Heart right ventricle (tissue), 16 donors: ENCODE measurements at regions not wholly inside any gene's neighbourhood (a gene's known extent, or its start where the extent isn't known, plus 50 kb on each side); places are given as distances from the start of the nearest gene placed in this dataset.
"Not testable (repeated sequence)": the region's sequence is repeated elsewhere in the genome, so short reads cannot be mapped to it uniquely, and the experiment has no call there.

Source experiments
- ATAC-seq, 8 donors: fragments of 200-7000 bp; cut with Tn5 transposase; one replicate each; pipeline ENCODE4 v1.9.1; 2020; ENCODE audit warnings: mild to moderate bottlenecking in 8 of 8, moderate library complexity in 8 of 8, moderate number of reproducible peaks in 1 of 8
- DNase-seq, 2 donors: peaks; one replicate each; pipeline ENCODE4 v3.0.0-alpha.2; 2020
- H3K27ac ChIP-seq, 10 donors: fragments of 200-600 bp; sonication (generic) in 2 of 10; one replicate each; pipeline versions ENCODE4 v1.5.0 to v1.8.0; 2020 to 2022; ENCODE audit warnings: mild to moderate bottlenecking in 3 of 10
- H3K27me3 ChIP-seq, 7 donors: fragments of 200-600 bp; one replicate each; pipeline ENCODE4 v1.8.0; 2021 to 2022; ENCODE audit warnings: mild to moderate bottlenecking in 2 of 7
- H3K36me3 ChIP-seq, 9 donors: fragments of 200-600 bp; sonication (generic) in 1 of 9; one replicate each; pipeline versions ENCODE4 v1.5.0 to v1.8.0; 2020 to 2022; ENCODE audit warnings: mild to moderate bottlenecking in 2 of 9
- H3K4me1 ChIP-seq, 9 donors: fragments of 200-600 bp; sonication (generic) in 1 of 9; one replicate each; pipeline versions ENCODE4 v1.5.0 to v1.8.0; 2020 to 2022; ENCODE audit warnings: mild to moderate bottlenecking in 4 of 9
- H3K4me3 ChIP-seq, 10 donors: fragments of 200-600 bp; sonication (generic) in 2 of 10; one replicate each; pipeline versions ENCODE4 v1.5.0 to v1.8.0; 2020 to 2022; ENCODE audit warnings: mild to moderate bottlenecking in 7 of 10, moderate library complexity in 2 of 10
- H3K9me3 ChIP-seq, 11 donors: fragments of 200-600 bp in 10 of 11; sonication (generic) in 2 of 11; one replicate each; pipeline versions ENCODE4 v1.5.0 to v1.8.0; 2013 to 2022; ENCODE audit warnings: mild to moderate bottlenecking in 2 of 11, control low read depth in 1 of 11, moderate library complexity in 1 of 11
- CTCF ChIP-seq, 9 donors: fragments of 200-600 bp; sonication (generic) in 2 of 9; IDR thresholded peaks; one replicate each; pipeline versions ENCODE4 v1.5.0 to v1.8.0; 2021 to 2022; ENCODE audit warnings: antibody characterized with exemption in 9 of 9, mild to moderate bottlenecking in 5 of 9, moderate library complexity in 1 of 9
- WGBS, 2 donors: extraction: QIAGEN DNeasy Blood & Tissue Kit; methylation state at CpG; one replicate each; pipeline ENCODE4 v1.1.7; 2013; ENCODE audit warnings: inconsistent platforms in 1 of 2; 5-methylcytosine and 5-hydroxymethylcytosine counted together
- intact Hi-C, 10 donors: fragments of 100-400 bp; cut with DNase I; formaldehyde crosslinking; loops; one replicate each; pipeline versions ENCODE4 v1.11.1 to v1.14.2; 2022
- donor health status: Arrhythmogenic right ventricular cardiomyopathy.
- donor health status: ischemic (EF 13 %, LVEDD 7.1; RV severe dilation, severe dysfunction).
- donor health status: healthy with polysubstance abuse.
- donor health status: DM: no; HTN: yes; CAD: no.
- donor health status: DM: no; HTN: no; CAD: no.
- donor health status: ischemic (EF 25% LVEDD 6.9; RV normal size, moderate dysfunction).
- donor health status: ischemic (EF 25% LVEDD 5.7; RV mildly dilated, moderate dysfunction).
- donor health status: healthy.
- donor health status: DM: yes; HTN: yes; CAD: no.
- donor health status: Ischemic cardiomyopathy.
- donor health status: ischemic (EF 35%, LVEDD 5.7; RV mildly dilated, moderate dysfunction).
- donor health status: nonischemic (EF 11% LVEDD 7.7; RV severe dilation, severe dysfunction).
- donor health status: DM: yes; HTN: yes; CAD: no.
- donor health status: PGD.
- donor health status: ischemic (EF 29% LVEDD 5.4; RV normal size, mild dysfunction).
- donor health status: nonischemic (EF 23%, LVEDD 6.1; RV moderate dilation, normal function).

- no peaks in the 10 kb centered on the region for H3K9me3 ChIP-seq
- peaks cover 0 to 5% (median 0%) of the 10 kb centered on the region in 7 donors for H3K27me3 ChIP-seq
- DNase-seq = no peak
- H3K4me1 ChIP-seq = no peaks in the 10 kb centered on the region
- intact Hi-C loops = no loop called here
- no peak overlapping the region for H3K4me3 ChIP-seq
- ATAC-seq = no peak
- no peak for TF ChIP-seq CTCF (IDR thresholded peaks at IDR 0.05)
- H3K27ac ChIP-seq = no peak overlapping the region
- 76 to 88% methylated on average over 5 of the region's 5 CpGs for WGBS, 2 donors
- no peaks in the 10 kb centered on the region for H3K36me3 ChIP-seq
Observed at GRCh38 chr2:192697880-192698279, 503.1 kb upstream of the TMEFF2 start.

- Histone ChIP-seq H3K27me3 (peaks cover 0 to 5% (median 0%) of the 10 kb centered on the region in 7 donors), H3K9me3 (peaks cover 0 to 5% (median 0%) of the 10 kb centered on the region in 11 donors), H3K36me3 (no peaks in the 10 kb centered on the region), H3K27ac (no peak overlapping the region), H3K4me3 (no peak overlapping the region), H3K4me1 (no peaks in the 10 kb centered on the region)
- TF ChIP-seq CTCF (IDR thresholded peaks at IDR 0.05) = no peak
- DNase-seq (no peak), ATAC-seq (no peak)
- intact Hi-C loops = no loop called here
- 76 to 86% methylated on average over 3 of the region's 3 CpGs for WGBS, 2 donors
Observed at GRCh38 chr2:192696857-192697256, 502.1 kb upstream of the TMEFF2 start.

- ATAC-seq = no peak
- DNase-seq = no peak
- Histone ChIP-seq H3K4me3 (no peak overlapping the region), H3K27me3 (no peaks in the 10 kb centered on the region), H3K9me3 (peaks cover 0 to 2% (median 0%) of the 10 kb centered on the region in 11 donors), H3K27ac (no peak overlapping the region), H3K36me3 (no peaks in the 10 kb centered on the region), H3K4me1 (no peaks in the 10 kb centered on the region)
- WGBS, 2 donors = 56 to 58% methylated on average over 3 of the region's 3 CpGs
- TF ChIP-seq CTCF (IDR thresholded peaks at IDR 0.05) = no peak
- intact Hi-C loops = no loop called here
Observed at GRCh38 chr2:192687015-192687414, 492.3 kb upstream of the TMEFF2 start.

GRCh38 chr2:192682511-192682910 is 487.8 kb upstream of the TMEFF2 start:
- H3K36me3 ChIP-seq, H3K27ac ChIP-seq, H3K4me1 ChIP-seq, H3K9me3 ChIP-seq, DNase-seq, intact Hi-C loops, H3K4me3 ChIP-seq, H3K27me3 ChIP-seq, ATAC-seq: not testable (repeated sequence)
- 96 to 97% methylated on average over 27 of the region's 27 CpGs for WGBS, 2 donors

GRCh38 chr2:192675681-192676080 is 480.9 kb upstream of the TMEFF2 start:
- H3K36me3 ChIP-seq = no peaks in the 10 kb centered on the region
- 85 to 88% methylated on average over 5 of the region's 5 CpGs for WGBS, 2 donors
- no peak overlapping the region for H3K27ac ChIP-seq
- no peaks in the 10 kb centered on the region for H3K27me3 ChIP-seq
- intact Hi-C loops = no loop called here
- no peak overlapping the region for H3K4me3 ChIP-seq
- H3K4me1 ChIP-seq = no peaks in the 10 kb centered on the region
- TF ChIP-seq CTCF (IDR thresholded peaks at IDR 0.05) = no peak
- no peak for ATAC-seq
- no peak for DNase-seq
- no peaks in the 10 kb centered on the region for H3K9me3 ChIP-seq
